H9 (cell line): ENCODE measurements at regions not wholly inside any gene's neighbourhood (a gene's known extent, or its start where the extent isn't known, plus 50 kb on each side); places are given as distances from the start of the nearest gene placed in this dataset.
A peak's percentile ranks its signal among the peaks of the same experiment; 100 is the strongest.

Experiments used
- DNase-seq: peaks from one replicate; pipeline ENCODE4 v3.0.0-alpha.2; 2017
- H2AFZ ChIP-seq: one replicate; pipeline ENCODE4 v1.6.1; 2013; ENCODE audit warnings: mild to moderate bottlenecking, low read length, control low read depth, moderate library complexity
- H2AK5ac ChIP-seq: 2 replicates; pipeline ENCODE4 v1.6.1; 2013; ENCODE audit warnings: low read length, control low read depth, mixed read lengths; ENCODE audit not compliant: insufficient read length
- H2BK120ac ChIP-seq: one replicate; pipeline ENCODE4 v1.6.1; 2013; ENCODE audit warnings: low read depth, mild to moderate bottlenecking, low read length, control low read depth, inconsistent platforms; ENCODE audit not compliant: poor library complexity, severe bottlenecking
- H2BK12ac ChIP-seq: 2 replicates; pipeline ENCODE4 v1.6.1; 2013; ENCODE audit warnings: low read length, control low read depth, mixed read lengths, low read depth; ENCODE audit not compliant: insufficient read length
- H2BK15ac ChIP-seq: 2 replicates; pipeline ENCODE4 v1.6.1; 2013; ENCODE audit warnings: low read depth, low read length, control low read depth
- H2BK20ac ChIP-seq: one replicate; pipeline ENCODE4 v1.6.1; 2013; ENCODE audit warnings: low read depth, mild to moderate bottlenecking, low read length, control low read depth, inconsistent platforms; ENCODE audit not compliant: poor library complexity, severe bottlenecking
- H2BK5ac ChIP-seq: 2 replicates; pipeline ENCODE4 v1.6.1; 2013; ENCODE audit warnings: low read length, control low read depth, mixed read lengths; ENCODE audit not compliant: insufficient read length
- H3K14ac ChIP-seq: 2 replicates; pipeline ENCODE4 v1.6.1; 2013; ENCODE audit warnings: low read length, control low read depth; ENCODE audit not compliant: insufficient read depth
- H3K18ac ChIP-seq: 2 replicates; pipeline ENCODE4 v1.6.1; 2013; ENCODE audit warnings: low read depth, mild to moderate bottlenecking, mixed read lengths, low read length, control low read depth; ENCODE audit not compliant: insufficient read length
- H3K23ac ChIP-seq: 2 replicates; pipeline ENCODE4 v1.6.1; 2013; ENCODE audit warnings: low read length, control low read depth, mixed read lengths, low read depth; ENCODE audit not compliant: insufficient read length
- H3K23me2 ChIP-seq: 2 replicates; pipeline ENCODE4 v1.6.1; 2013; ENCODE audit warnings: low read depth, mild to moderate bottlenecking, mixed read lengths, low read length, control low read depth; ENCODE audit not compliant: insufficient read length, poor library complexity, severe bottlenecking
- H3K27ac ChIP-seq: 2 replicates; pipeline ENCODE4 v1.5.1; 2013; ENCODE audit warnings: low read length, control low read depth, mixed read lengths, low read depth; ENCODE audit not compliant: insufficient read length
- H3K27me3 ChIP-seq: 2 replicates; pipeline ENCODE4 v1.6.1; 2013; ENCODE audit warnings: low read length, control low read depth, inconsistent platforms; ENCODE audit not compliant: insufficient read depth
- H3K4ac ChIP-seq: 2 replicates; pipeline ENCODE4 v1.6.1; 2013; ENCODE audit warnings: low read depth, mild to moderate bottlenecking, control low read depth, inconsistent platforms, low read length, moderate library complexity
- H3K4me1 ChIP-seq: 2 replicates; pipeline ENCODE4 v1.6.1; 2013; ENCODE audit warnings: low read length, control low read depth, inconsistent platforms; ENCODE audit not compliant: insufficient read depth
- H3K4me2 ChIP-seq: 2 replicates; pipeline ENCODE4 v1.6.1; 2013; ENCODE audit warnings: low read length, control low read depth, mixed read lengths; ENCODE audit not compliant: insufficient read length, insufficient read depth
- H3K56ac ChIP-seq: 2 replicates; pipeline ENCODE4 v1.6.1; 2013; ENCODE audit warnings: low read depth, mild to moderate bottlenecking, mixed read lengths, low read length, control low read depth; ENCODE audit not compliant: insufficient read length
- H3K79me1 ChIP-seq: 2 replicates; pipeline ENCODE4 v1.6.1; 2013; ENCODE audit warnings: low read depth, mild to moderate bottlenecking, moderate library complexity, low read length, control low read depth, inconsistent platforms; ENCODE audit not compliant: insufficient read depth, poor library complexity, severe bottlenecking
- H3K79me2 ChIP-seq: 2 replicates; pipeline ENCODE4 v1.6.1; 2013; ENCODE audit warnings: low read length, control low read depth, inconsistent platforms; ENCODE audit not compliant: insufficient read depth
- H3K9ac ChIP-seq: 2 replicates; pipeline ENCODE4 v1.6.1; 2013; ENCODE audit warnings: low read length, control low read depth, mixed read lengths; ENCODE audit not compliant: insufficient read length; ENCODE audit errors: extremely low read depth
- H3K9me3 ChIP-seq: one replicate; pipeline ENCODE4 v1.6.1; 2013; ENCODE audit warnings: low read depth, low read length, inconsistent platforms; ENCODE audit not compliant: control insufficient read depth
- H3T11ph ChIP-seq: one replicate; pipeline ENCODE4 v1.6.1; 2013; ENCODE audit warnings: mild to moderate bottlenecking, low read length, control low read depth, inconsistent platforms
- H4K20me1 ChIP-seq: one replicate; pipeline ENCODE4 v1.6.1; 2013; ENCODE audit not compliant: control insufficient read depth, insufficient read length, insufficient read depth
- H4K5ac ChIP-seq: 2 replicates; pipeline ENCODE4 v1.6.1; 2013; ENCODE audit warnings: low read depth, mild to moderate bottlenecking, mixed read lengths, low read length, control low read depth; ENCODE audit not compliant: insufficient read length
- H4K8ac ChIP-seq: replicated peaks from 2 replicates; pipeline ENCODE4 v1.6.1; 2013; ENCODE audit warnings: low read length, control low read depth, mixed read lengths, low read depth; ENCODE audit not compliant: insufficient read length
- H4K91ac ChIP-seq: 2 replicates; pipeline ENCODE4 v1.6.1; 2013; ENCODE audit warnings: low read depth, mild to moderate bottlenecking, moderate library complexity, mixed read lengths, low read length, control low read depth; ENCODE audit not compliant: insufficient read length
- H3K27ac Mint-ChIP-seq, 3 experiments: 2 replicates in 2 of 3; 3 replicates in 1 of 3; pipeline ENCODE4 v1.8.0; 2020 to 2021; ENCODE audit warnings: mixed read lengths in 3 of 3, mild to moderate bottlenecking in 1 of 3, moderate library complexity in 1 of 3
- H3K27me3 Mint-ChIP-seq: 2 replicates; pipeline ENCODE4 v1.8.0; 2021; ENCODE audit warnings: low read depth, mild to moderate bottlenecking, moderate library complexity, mixed read lengths
- H3K36me3 Mint-ChIP-seq, 3 experiments: 2 replicates in 2 of 3; 3 replicates in 1 of 3; pipeline ENCODE4 v1.8.0; 2020 to 2021; ENCODE audit warnings: low read depth in 3 of 3, mixed read lengths in 3 of 3; ENCODE audit not compliant: insufficient read depth in 1 of 3
- H3K4me1 Mint-ChIP-seq, 2 experiments: 2 replicates each; pipeline ENCODE4 v1.8.0; 2020; ENCODE audit warnings: mixed read lengths in 2 of 2
- H3K4me3 Mint-ChIP-seq, 2 experiments: 2 replicates in 1 of 2; 3 replicates in 1 of 2; pipeline ENCODE4 v1.8.0; 2020 to 2021; ENCODE audit warnings: mild to moderate bottlenecking in 2 of 2, mixed read lengths in 2 of 2, moderate library complexity in 1 of 2
- H3K9me3 Mint-ChIP-seq, 2 experiments: 2 replicates in 1 of 2; 3 replicates in 1 of 2; pipeline ENCODE4 v1.8.0; 2020; ENCODE audit warnings: mild to moderate bottlenecking in 2 of 2, mixed read lengths in 2 of 2, moderate library complexity in 1 of 2
- CTCF ChIP-seq: fragments of 200-600 bp; sonication (generic); conservative IDR thresholded peaks from 3 replicates; pipeline ENCODE4 v1.8.0; 2021; ENCODE audit warnings: antibody characterized with exemption, mild to moderate bottlenecking
- WGBS: extraction: QIAGEN DNeasy Blood & Tissue Kit; methylation state at CpG from one replicate; pipeline ENCODE4 v1.1.7; 2013; ENCODE audit warnings: missing lambda C conversion rate, low lambda C conversion rate, mixed read lengths; ENCODE audit not compliant: insufficient read length; ENCODE audit errors: extremely low coverage; 5-methylcytosine and 5-hydroxymethylcytosine counted together

- peak; percentile 50 for DNase-seq
Observed at GRCh38 chr3:23671851-23672589, 133.7 kb upstream of the UBE2E1 start.

More at GRCh38 chr3:23671851-23672589, 133.7 kb upstream of the UBE2E1 start:
- no peak overlapping the region for H3K4ac ChIP-seq
- H3K27ac ChIP-seq = no peak overlapping the region
- H3K9me3 ChIP-seq = no peaks in the 10 kb centered on the region
- H3K79me2 ChIP-seq = no peaks in the 10 kb centered on the region
- Mint-ChIP-seq H3K36me3 (no peaks in the 10 kb centered on the region), H3K27me3 (no peaks in the 10 kb centered on the region; the same call in 1 of the 2 replicates), H3K9me3 (no peaks in the 10 kb centered on the region), H3K4me3 (no peak overlapping the region), H3K27ac (peak overlapping the region in 1 of 3 experiments; percentile 87; a peak in 2 of 7 replicates), H3K4me1 (peaks cover 8 to 10% of the 10 kb centered on the region in 2 experiments)
- no peak overlapping the region for H3T11ph ChIP-seq
- H4K91ac ChIP-seq = no peak overlapping the region
- no peak overlapping the region for H3K4me2 ChIP-seq
- TF ChIP-seq CTCF = no peak
- no peak overlapping the region for H2BK5ac ChIP-seq
- no CpG with 5 or more reads among the region's 38 CpGs for WGBS
- 0 out of 2 replicates have a peak overlapping the region, but pooled peaks have one; percentile 72 for H3K14ac ChIP-seq
- H2AFZ ChIP-seq = no peak overlapping the region
- no peak overlapping the region for H2BK20ac ChIP-seq
- H4K5ac ChIP-seq = no peak overlapping the region
- no peak overlapping the region for H2BK15ac ChIP-seq
- peaks cover 3% of the 10 kb centered on the region for H3K23me2 ChIP-seq
- H3K9ac ChIP-seq = no peak overlapping the region
- no peak overlapping the region for H3K56ac ChIP-seq
- H3K79me1 ChIP-seq = no peaks in the 10 kb centered on the region
- H2BK12ac ChIP-seq = no peak overlapping the region
- H2AK5ac ChIP-seq = no peak overlapping the region
- no peak overlapping the region for H2BK120ac ChIP-seq
- H3K18ac ChIP-seq = peak overlapping the region; percentile 49
- H4K8ac ChIP-seq = no peak overlapping the region
- peaks cover 2% of the 10 kb centered on the region; the same call in 1 of the 2 replicates for H3K4me1 ChIP-seq
- H4K20me1 ChIP-seq = no peaks in the 10 kb centered on the region
- H3K27me3 ChIP-seq = no peaks in the 10 kb centered on the region
- no peak overlapping the region for H3K23ac ChIP-seq
